Inferior parietal cortex (tissue), 1 donor: ENCODE measurements at regions not wholly inside any gene's neighbourhood (a gene's known extent, or its start where the extent isn't known, plus 50 kb on each side); places are given as distances from the start of the nearest gene placed in this dataset.
"Not testable (repeated sequence)": the region's sequence is repeated elsewhere in the genome, so short reads cannot be mapped to it uniquely, and the experiment has no call there.

Source experiments
- DNase-seq: peaks from one replicate; pipeline ENCODE4 v3.0.0-alpha.2; 2016; ENCODE audit errors: extremely low spot score

- DNase-seq = no peak
Measured at GRCh38 chr4:83922402-83922801, 386.5 kb downstream of the GPAT3 start.

- no peak for DNase-seq
Measured at GRCh38 chr4:83921124-83921523, 385.2 kb downstream of the GPAT3 start.

- no peak for DNase-seq
Measured at GRCh38 chr4:83920375-83920774, 384.5 kb downstream of the GPAT3 start.

GRCh38 chr4:83917572-83917971, 381.7 kb downstream of the GPAT3 start:
- no peak for DNase-seq

- DNase-seq = no peak
Measured at GRCh38 chr4:83910693-83911092, 374.8 kb downstream of the GPAT3 start.

- DNase-seq = no peak
Measured at GRCh38 chr4:83906561-83906960, 370.7 kb downstream of the GPAT3 start.

GRCh38 chr4:83905952-83906351, 370.0 kb downstream of the GPAT3 start:
- no peak for DNase-seq

- not testable (repeated sequence) for DNase-seq
Measured at GRCh38 chr4:83903740-83904139, 367.8 kb downstream of the GPAT3 start.

- no peak for DNase-seq
Measured at GRCh38 chr4:83894831-83895230, 358.9 kb downstream of the GPAT3 start.

- DNase-seq = no peak
Measured at GRCh38 chr4:83890816-83891215, 354.9 kb downstream of the GPAT3 start.

- DNase-seq = no peak
Measured at GRCh38 chr4:83890231-83890630, 354.3 kb downstream of the GPAT3 start.

- DNase-seq = no peak
Measured at GRCh38 chr4:83889802-83890201, 353.9 kb downstream of the GPAT3 start.

GRCh38 chr4:83885256-83886182, 349.6 kb downstream of the GPAT3 start:
- no peak for DNase-seq

GRCh38 chr4:83876047-83876446, 340.1 kb downstream of the GPAT3 start:
- DNase-seq = no peak

- DNase-seq = no peak
Measured at GRCh38 chr4:83875437-83875836, 339.5 kb downstream of the GPAT3 start.

GRCh38 chr4:83873996-83874395, 338.1 kb downstream of the GPAT3 start:
- DNase-seq = no peak

GRCh38 chr4:83870328-83870950, 334.5 kb downstream of the GPAT3 start:
- peak; percentile 5 for DNase-seq

GRCh38 chr4:83866834-83867621, 331.1 kb downstream of the GPAT3 start:
- no peak for DNase-seq

- DNase-seq = no peak
Measured at GRCh38 chr4:83865417-83866150, 329.7 kb downstream of the GPAT3 start.

GRCh38 chr4:83864097-83864817, 328.3 kb downstream of the GPAT3 start:
- DNase-seq = no peak

GRCh38 chr4:83862471-83862870, 326.6 kb downstream of the GPAT3 start:
- no peak for DNase-seq
